ENCODE measurements at regions not wholly inside any gene's neighbourhood (a gene's known extent, or its start where the extent isn't known, plus 50 kb on each side); places are given as distances from the start of the nearest gene placed in this dataset.
"Not testable (repeated sequence)": the region's sequence is repeated elsewhere in the genome, so short reads cannot be mapped to it uniquely, and the experiment has no call there.

DNA sequence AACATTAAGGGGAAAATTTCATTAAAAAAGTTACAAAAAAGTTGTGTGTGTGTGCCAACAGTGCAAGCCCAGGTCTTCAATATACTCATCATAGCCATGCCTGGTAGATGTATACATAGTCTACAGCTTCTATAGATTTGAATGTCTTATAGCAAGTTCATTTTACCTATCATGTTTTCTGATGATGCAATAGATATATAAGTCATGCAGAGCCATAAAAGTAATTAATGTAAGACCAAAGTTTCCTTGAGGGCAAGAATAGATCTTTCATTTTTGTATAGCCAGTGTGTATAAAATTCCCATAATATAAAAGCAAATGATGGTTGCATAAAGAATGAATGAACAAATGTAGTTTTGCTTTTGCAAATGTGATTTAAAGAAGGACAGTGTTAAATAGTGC, 1138.4 kb downstream of the TBL1XR1 start:
- no peak for DNase-seq (ENCODE audit: low read depth)

- no peak for DNase-seq (ENCODE audit: low read depth)
Observed at GRCh38 chr3:176055836-176056235, 1141.4 kb downstream of the TBL1XR1 start.

- DNase-seq (ENCODE audit: low read depth): no peak
Observed at GRCh38 chr3:176051766-176052165, 1145.5 kb downstream of the TBL1XR1 start.

- DNase-seq (ENCODE audit: low read depth): no peak
Observed at GRCh38 chr3:176046703-176047102, 1150.6 kb downstream of the TBL1XR1 start.

DNA sequence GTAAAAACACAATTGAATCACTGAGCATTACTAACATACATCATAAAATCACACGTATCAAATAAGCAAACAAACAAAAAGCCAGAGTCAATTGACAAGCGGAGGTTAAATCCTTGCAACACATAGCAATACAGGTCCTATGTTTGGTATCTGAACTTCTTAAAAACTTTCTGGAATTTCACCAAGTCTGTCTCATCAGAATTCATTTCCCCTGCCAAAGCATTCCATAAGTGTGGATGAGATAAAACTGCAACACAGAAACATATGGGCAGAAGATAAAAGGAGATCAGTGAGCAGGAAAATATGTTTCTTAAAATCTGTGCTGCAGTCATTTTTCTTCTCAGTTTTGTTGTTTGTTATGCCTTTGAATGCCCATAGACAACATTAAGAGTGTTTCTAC, 1155.5 kb downstream of the TBL1XR1 start:
- DNase-seq (ENCODE audit: low read depth): peak; percentile 8

DNA sequence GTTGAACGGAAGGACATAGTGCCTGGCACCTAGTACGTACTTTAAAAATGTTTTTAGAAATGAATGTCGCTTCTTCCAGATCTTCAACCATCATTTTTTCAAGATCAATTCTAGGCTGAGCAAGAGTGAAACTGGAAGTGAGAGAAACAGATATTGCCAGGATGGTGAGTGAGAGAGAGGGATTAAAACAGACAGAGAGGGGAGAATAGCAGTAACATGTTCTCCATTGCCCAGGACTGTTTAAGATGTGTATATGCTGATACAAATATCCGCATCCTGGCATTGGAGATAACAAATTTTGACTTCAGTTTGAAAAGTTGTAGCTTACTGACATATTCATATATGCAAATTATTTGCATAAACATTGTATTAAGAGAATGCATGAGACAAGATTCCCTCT, 1156.1 kb downstream of the TBL1XR1 start:
- DNase-seq (ENCODE audit: low read depth): no peak

- no peak for DNase-seq (ENCODE audit: low read depth)
Observed at GRCh38 chr3:176037636-176038035, 1159.6 kb downstream of the TBL1XR1 start.

DNA sequence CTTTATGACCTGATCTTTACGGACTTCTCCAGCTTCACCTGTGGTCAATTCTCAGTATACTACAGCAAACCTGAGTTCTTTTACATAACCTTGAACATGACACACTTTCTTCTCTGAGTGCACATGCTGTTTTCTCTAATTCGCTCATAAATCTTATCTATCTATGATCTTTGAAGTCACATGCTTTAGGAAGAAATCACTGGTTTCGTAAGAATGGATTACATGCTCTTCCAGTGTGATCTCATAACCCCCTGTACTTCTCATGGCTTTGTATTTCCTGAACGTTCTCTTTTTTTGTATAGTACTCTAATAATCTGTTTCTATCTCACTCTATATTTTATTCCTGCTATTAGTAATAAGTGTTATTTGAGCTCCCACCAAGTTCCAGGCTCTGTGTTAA, 1165.2 kb downstream of the TBL1XR1 start:
- no peak for DNase-seq (ENCODE audit: low read depth)

- not testable (repeated sequence) for DNase-seq (ENCODE audit: low read depth)
Observed at GRCh38 chr3:176016203-176016602, 1157.1 kb downstream of the NAALADL2 start.

DNA sequence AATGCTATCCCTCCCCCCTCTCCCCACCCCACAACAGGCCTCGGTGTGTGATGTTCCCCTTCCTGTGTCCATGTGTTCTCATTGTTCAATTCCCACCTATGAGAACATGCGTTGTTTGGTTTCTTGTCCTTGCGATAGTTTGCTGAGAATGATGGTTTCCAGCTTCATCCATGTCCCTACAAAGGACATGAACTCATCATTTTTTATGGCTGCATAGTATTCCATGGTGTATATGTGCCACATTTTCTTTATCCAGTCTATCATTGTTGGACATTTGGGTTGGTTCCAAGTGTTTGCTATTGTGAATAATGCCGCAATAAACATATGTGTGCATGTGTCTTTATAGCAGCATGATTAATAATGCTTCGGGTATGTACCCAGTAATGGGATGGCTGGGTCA, 1156.1 kb downstream of the NAALADL2 start:
- DNase-seq (ENCODE audit: low read depth): not testable (repeated sequence)

- DNase-seq (ENCODE audit: low read depth): no peak
Observed at GRCh38 chr3:176009256-176009655, 1150.1 kb downstream of the NAALADL2 start.

DNA sequence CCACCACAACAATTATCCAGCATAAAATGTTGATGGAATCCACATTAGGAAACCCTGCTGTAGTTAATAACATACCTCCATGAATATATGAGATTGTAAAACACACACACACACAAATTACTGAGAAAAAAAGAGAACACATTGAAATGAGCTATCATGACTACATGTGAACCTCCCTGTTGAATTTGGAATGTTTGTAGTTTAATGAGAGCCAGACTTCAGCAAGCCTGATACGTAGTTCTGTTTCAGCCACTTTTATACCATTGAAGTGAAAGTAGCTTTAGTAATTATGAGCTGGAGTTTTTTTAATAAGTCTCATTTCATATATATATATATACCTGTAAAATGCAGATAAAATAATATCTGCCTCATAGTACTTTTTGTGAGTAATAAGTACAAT, 1146.4 kb downstream of the NAALADL2 start:
- no peak for DNase-seq (ENCODE audit: low read depth)

DNA sequence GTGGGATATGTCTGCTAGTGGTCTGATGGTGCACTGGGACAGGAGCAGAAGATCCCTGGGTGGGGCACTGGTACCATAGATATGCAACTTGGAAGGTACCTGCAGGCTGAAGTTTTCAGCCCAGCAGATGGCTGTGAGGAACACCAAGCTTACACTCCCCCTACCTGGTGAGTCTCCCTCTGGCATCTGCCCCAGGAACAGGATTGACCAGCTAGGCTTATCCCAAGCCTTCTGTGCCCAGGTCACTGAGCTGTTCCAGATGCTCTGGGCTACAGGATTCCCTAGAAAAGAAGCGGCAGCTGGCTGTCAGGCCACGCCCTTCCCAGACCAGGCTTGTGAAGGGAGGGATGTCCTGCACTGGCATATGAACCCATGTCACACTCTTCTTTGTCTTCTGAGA, 1130.0 kb downstream of the NAALADL2 start:
- DNase-seq (ENCODE audit: low read depth): no peak

GRCh38 chr3:175988401-175988800, 1129.3 kb downstream of the NAALADL2 start:
- no peak for DNase-seq (ENCODE audit: low read depth)

- no peak for DNase-seq (ENCODE audit: low read depth)
Observed at GRCh38 chr3:175985781-175986180, 1126.6 kb downstream of the NAALADL2 start.

- peak; percentile 63 for DNase-seq (ENCODE audit: low read depth)
Observed at GRCh38 chr3:175983379-175983778, 1124.2 kb downstream of the NAALADL2 start.

DNA sequence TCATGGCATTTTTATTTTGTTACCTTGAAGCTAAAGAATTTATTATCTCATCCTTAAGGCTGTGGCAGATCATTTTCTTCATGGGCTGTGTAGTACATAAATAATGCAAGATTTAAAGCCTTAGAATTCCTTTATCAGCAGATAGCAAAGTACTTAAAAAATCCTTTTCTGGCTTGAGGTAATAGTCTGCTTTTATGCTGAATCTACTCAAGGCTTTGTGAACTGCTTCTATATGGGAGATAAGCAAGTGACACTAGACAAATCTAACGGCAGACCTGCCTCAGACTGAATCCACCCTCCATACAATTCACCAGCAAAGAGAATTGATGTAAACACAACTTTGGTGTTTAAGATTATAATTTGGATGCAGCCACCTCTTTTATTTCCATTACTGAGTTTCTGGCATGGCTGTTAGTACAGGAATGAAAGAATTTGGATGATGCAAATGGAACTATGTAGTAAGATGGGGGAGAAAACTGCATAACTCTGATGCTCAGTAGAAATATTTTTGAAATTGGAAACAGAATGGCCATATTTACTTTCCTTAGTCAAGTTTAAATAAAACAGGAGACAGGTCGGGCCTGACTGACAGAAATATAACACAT, 1121.5 kb downstream of the NAALADL2 start:
- DNase-seq (ENCODE audit: low read depth): no peak

- no peak for DNase-seq (ENCODE audit: low read depth)
Observed at GRCh38 chr3:175977968-175978752, 1119.0 kb downstream of the NAALADL2 start.

GRCh38 chr3:175969456-175969855, 1110.3 kb downstream of the NAALADL2 start:
- DNase-seq (ENCODE audit: low read depth): no peak

DNA sequence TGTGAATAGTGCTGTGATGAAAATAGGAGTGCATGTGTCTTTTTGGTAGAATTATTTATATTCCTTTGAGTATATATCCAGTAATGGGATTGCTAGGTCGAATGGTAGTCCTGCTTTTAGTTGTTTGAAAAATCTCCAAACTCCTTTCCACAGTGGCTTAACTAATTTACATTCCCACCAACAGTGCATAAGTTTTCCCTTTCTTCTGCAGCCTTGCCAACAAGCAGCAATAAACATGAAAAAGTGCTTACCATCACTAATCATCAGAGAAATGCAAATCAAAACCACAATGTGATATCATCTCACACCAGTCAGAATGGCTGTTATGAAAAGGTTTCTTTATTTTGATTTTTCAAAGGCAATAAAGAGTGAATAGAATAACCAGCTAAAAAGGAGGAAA, 1105.9 kb downstream of the NAALADL2 start:
- no peak for DNase-seq (ENCODE audit: low read depth)

DNA sequence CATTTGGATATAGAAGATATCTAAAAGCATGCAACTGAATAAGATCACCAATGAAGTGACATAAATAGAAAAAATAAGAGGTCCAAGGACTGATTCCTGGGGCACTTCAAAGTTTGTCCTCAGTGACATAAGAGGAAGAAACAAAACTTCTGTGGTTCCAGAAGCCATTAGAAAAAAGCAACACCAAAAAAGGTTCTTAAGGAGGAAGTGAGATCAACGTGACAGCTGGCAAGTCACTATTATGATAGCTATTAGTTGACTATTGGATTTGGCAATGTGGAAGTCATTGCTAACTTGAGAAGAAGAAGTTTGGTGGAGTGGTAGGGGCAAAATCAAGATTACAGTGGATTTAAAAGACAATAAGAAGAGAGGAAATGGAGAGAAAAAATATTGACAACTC, 1098.3 kb downstream of the NAALADL2 start:
- no peak for DNase-seq (ENCODE audit: low read depth)

DNA sequence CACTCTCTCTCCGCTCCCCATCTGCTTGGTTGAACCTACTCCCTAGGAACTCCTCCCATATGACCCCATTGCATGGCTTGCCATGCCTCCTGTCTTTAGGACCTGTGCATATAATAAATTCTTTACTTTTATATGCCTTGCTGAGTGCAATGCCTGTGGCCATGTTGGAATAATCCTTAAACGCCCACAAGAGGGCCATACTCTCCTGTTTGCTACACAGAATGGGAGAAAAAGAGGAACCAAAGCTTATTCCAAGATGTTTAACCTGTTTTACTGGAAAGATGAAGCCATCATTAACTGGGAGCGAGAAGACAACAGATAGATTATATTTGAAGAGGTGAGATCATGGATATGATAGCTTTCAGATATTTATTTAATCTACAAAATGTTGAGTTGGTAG, 1097.8 kb downstream of the NAALADL2 start:
- no peak for DNase-seq (ENCODE audit: low read depth)

GRCh38 chr3:175951047-175951694, 1092.0 kb downstream of the NAALADL2 start:
- peak; percentile 66 for DNase-seq (ENCODE audit: low read depth)
